Ishikawa (cell line): ENCODE measurements at regions not wholly inside any gene's neighbourhood (a gene's known extent, or its start where the extent isn't known, plus 50 kb on each side); places are given as distances from the start of the nearest gene placed in this dataset.

ENCODE experiments used
- CEBPB ChIP-seq: IDR thresholded peaks from 2 replicates; pipeline ENCODE4 v1.6.1; 2012
- CREB1 ChIP-seq: IDR thresholded peaks from 2 replicates; pipeline ENCODE4 v1.6.1; 2012; ENCODE audit warnings: low read depth
- EGR1 ChIP-seq: IDR thresholded peaks from 2 replicates; pipeline ENCODE4 v1.6.1; 2012
- EP300 ChIP-seq: IDR thresholded peaks from 2 replicates; pipeline ENCODE4 v1.6.1; 2012; ENCODE audit warnings: borderline replicate concordance
- FOXM1 ChIP-seq: IDR thresholded peaks from 2 replicates; pipeline ENCODE4 v1.6.1; 2012; ENCODE audit warnings: low read depth, borderline replicate concordance
- MAX ChIP-seq: IDR thresholded peaks from 2 replicates; pipeline ENCODE4 v1.6.1; 2012
- NFIC ChIP-seq: IDR thresholded peaks from 2 replicates; pipeline ENCODE4 v1.6.1; 2012
- RAD21 ChIP-seq: IDR thresholded peaks from 2 replicates; pipeline ENCODE4 v1.6.1; 2012; ENCODE audit warnings: low read depth
- REST ChIP-seq: IDR thresholded peaks from 2 replicates; pipeline ENCODE4 v1.6.1; 2012; ENCODE audit warnings: low read depth, mild to moderate bottlenecking
- TAF1 ChIP-seq: IDR thresholded peaks from 2 replicates; pipeline ENCODE4 v1.6.1; 2012; ENCODE audit warnings: low read depth, mild to moderate bottlenecking
- TCF12 ChIP-seq: IDR thresholded peaks from 2 replicates; pipeline ENCODE4 v1.6.1; 2012; ENCODE audit warnings: low read depth
- TEAD4 ChIP-seq: IDR thresholded peaks from 2 replicates; pipeline ENCODE4 v1.6.1; 2012
- USF1 ChIP-seq: IDR thresholded peaks from 2 replicates; pipeline ENCODE4 v1.6.1; 2012
- YY1 ChIP-seq: IDR thresholded peaks from 2 replicates; pipeline ENCODE4 v1.6.1; 2012; ENCODE audit warnings: low read depth
- ZBTB7A ChIP-seq: IDR thresholded peaks from 2 replicates; pipeline ENCODE4 v1.6.1; 2012; ENCODE audit warnings: low read depth

GRCh38 chr11:31947051-31947450 lies 135.9 kb upstream of the PAX6 start:
- TF ChIP-seq EP300 (no peak), RAD21 (no peak), ZBTB7A (no peak), CREB1 (no peak), USF1 (no peak), FOXM1 (no peak)

GRCh38 chr11:31943056-31943780 lies 132.1 kb upstream of the PAX6 start:
- TF ChIP-seq CREB1 (no peak), EP300 (no peak), TCF12 (no peak), ZBTB7A (no peak), FOXM1 (no peak), REST (no peak), TEAD4 (no peak), MAX (no peak), NFIC (no peak), CEBPB (no peak), RAD21 (no peak), TAF1 (no peak), EGR1 (no peak), USF1 (no peak), YY1 (no peak)

- no peak for TF ChIP-seq NFIC
- TF ChIP-seq YY1 = no peak
- no peak for TF ChIP-seq TAF1
- no peak for TF ChIP-seq TCF12
- no peak for TF ChIP-seq CEBPB
- TF ChIP-seq TEAD4 = no peak
- TF ChIP-seq FOXM1 = no peak
- no peak for TF ChIP-seq EP300
- TF ChIP-seq RAD21 = no peak
- no peak for TF ChIP-seq CREB1
- TF ChIP-seq ZBTB7A = no peak
- TF ChIP-seq EGR1 = no peak
- TF ChIP-seq REST = no peak
- TF ChIP-seq USF1 = no peak
- TF ChIP-seq MAX = no peak
These were observed 129.4 kb upstream of the PAX6 start for GRCh38 chr11:31940371-31941037.

- TF ChIP-seq TEAD4 (no peak), ZBTB7A (no peak), CEBPB (no peak), EGR1 (no peak)
These were observed 127.9 kb upstream of the PAX6 start for GRCh38 chr11:31939004-31939403.

GRCh38 chr11:31936312-31936711 lies 125.2 kb upstream of the PAX6 start:
- no peak for TF ChIP-seq RAD21
- TF ChIP-seq TAF1 = no peak
- no peak for TF ChIP-seq CEBPB
- TF ChIP-seq REST = no peak
- TF ChIP-seq ZBTB7A = no peak
- TF ChIP-seq MAX = no peak
- no peak for TF ChIP-seq TCF12
- TF ChIP-seq CREB1 = no peak
- TF ChIP-seq TEAD4 = no peak
- no peak for TF ChIP-seq FOXM1
